AG09319 (cell line): ENCODE measurements at regions not wholly inside any gene's neighbourhood (a gene's known extent, or its start where the extent isn't known, plus 50 kb on each side); places are given as distances from the start of the nearest gene placed in this dataset.
"Not testable (repeated sequence)": the region's sequence is repeated elsewhere in the genome, so short reads cannot be mapped to it uniquely, and the experiment has no call there.

ENCODE experiments used
- DNase-seq: peaks from one replicate; pipeline ENCODE4 v3.0.0-alpha.2; 2010; ENCODE audit warnings: low read depth; ENCODE audit errors: extremely low read depth
- CTCF ChIP-seq: IDR thresholded peaks from 2 replicates; pipeline ENCODE4 v1.5.1; 2011; ENCODE audit warnings: low read depth, mild to moderate bottlenecking, inconsistent platforms, low read length, moderate library complexity

GRCh38 chr2:144975881-144976280, 456.0 kb upstream of the ZEB2 start:
- DNase-seq: no peak
- TF ChIP-seq CTCF: no peak

GRCh38 chr2:144972676-144973075, 452.8 kb upstream of the ZEB2 start:
- DNase-seq: no peak
- no peak for TF ChIP-seq CTCF

GRCh38 chr2:144971786-144972335, 451.9 kb upstream of the ZEB2 start:
- no peak for DNase-seq
- TF ChIP-seq CTCF: no peak

GRCh38 chr2:144970410-144970809, 450.5 kb upstream of the ZEB2 start:
- DNase-seq: not testable (repeated sequence)

- DNase-seq: not testable (repeated sequence)
These were observed 449.6 kb upstream of the ZEB2 start for GRCh38 chr2:144969564-144969963.

GRCh38 chr2:144967961-144968360, 448.0 kb upstream of the ZEB2 start:
- no peak for DNase-seq
- no peak for TF ChIP-seq CTCF

- no peak for TF ChIP-seq CTCF
- DNase-seq: no peak
These were observed 445.3 kb upstream of the ZEB2 start for GRCh38 chr2:144965172-144965571.

- no peak for TF ChIP-seq CTCF
- no peak for DNase-seq
These were observed 443.1 kb upstream of the ZEB2 start for GRCh38 chr2:144963031-144963430.
